SK-N-SH treated with all-trans-retinoic acid at 6 μM for 48 hours (cell line): ENCODE measurements at regions not wholly inside any gene's neighbourhood (a gene's known extent, or its start where the extent isn't known, plus 50 kb on each side); places are given as distances from the start of the nearest gene placed in this dataset.

Source experiments
- BACH2 ChIP-seq: fragments of 250-450 bp; sonication (Bioruptor Pico); IDR thresholded peaks from 2 replicates; pipeline ENCODE4 v1.9.0; 2021; ENCODE audit warnings: mild to moderate bottlenecking, borderline replicate concordance
- ESRRG ChIP-seq: fragments of 250-450 bp; sonication (Bioruptor Pico); IDR thresholded peaks from 2 replicates; pipeline ENCODE4 v1.6.1; 2021; ENCODE audit warnings: mild to moderate bottlenecking
- RARB ChIP-seq: fragments of 250-450 bp; sonication (Bioruptor Pico); IDR thresholded peaks from 2 replicates; pipeline ENCODE4 v1.8.0; 2021; ENCODE audit warnings: mild to moderate bottlenecking, moderate library complexity
- SNAI2 ChIP-seq: fragments of 250-450 bp; sonication (Bioruptor Pico); IDR thresholded peaks from 2 replicates; pipeline ENCODE4 v1.5.0; 2020; ENCODE audit warnings: mild to moderate bottlenecking, moderate library complexity
- ZC3H10 ChIP-seq: fragments of 250-450 bp; sonication (Bioruptor Pico); IDR thresholded peaks from 2 replicates; pipeline ENCODE4 v1.5.1; 2021; ENCODE audit warnings: mild to moderate bottlenecking, moderate library complexity
- ZFP30 ChIP-seq: fragments of 450-650 bp; formaldehyde crosslinking; IDR thresholded peaks from 2 replicates; pipeline ENCODE4 v1.5.0; 2022; ENCODE audit warnings: mild to moderate bottlenecking, moderate library complexity
- TF ChIP-seq, protein P1 (sequence below): fragments of 250-450 bp; sonication (Bioruptor Pico); IDR thresholded peaks from 2 replicates; pipeline ENCODE4 v1.8.0; 2020; ENCODE audit warnings: mild to moderate bottlenecking, moderate library complexity, borderline replicate concordance
- TF ChIP-seq, protein P2 (sequence below): fragments of 250-450 bp; sonication (Bioruptor Pico); IDR thresholded peaks from 2 replicates; pipeline ENCODE4 v1.5.0; 2020; ENCODE audit warnings: mild to moderate bottlenecking, moderate library complexity

DNA sequence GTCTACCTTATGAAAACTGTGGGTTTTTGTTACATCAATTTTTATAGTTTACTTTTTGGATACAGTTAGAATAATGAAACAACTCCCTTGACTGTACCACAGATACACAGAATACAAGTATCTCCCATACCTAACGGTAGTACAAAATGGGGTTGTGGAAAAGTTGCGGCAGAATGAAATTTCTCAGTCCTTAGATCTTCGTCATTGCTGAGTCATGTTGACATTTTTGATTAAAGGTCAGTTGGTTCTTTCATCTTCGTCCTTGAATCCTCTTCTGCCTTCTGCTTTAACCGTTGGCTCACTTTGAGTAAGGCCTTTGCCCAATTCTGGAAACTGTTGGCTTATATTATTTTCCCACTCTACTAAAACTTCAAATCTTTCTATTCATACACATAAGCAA lies 75.6 kb downstream of the TRIML1 start:
- TF ChIP-seq ZC3H10 (CRISPR knock-in tag) = no peak
- TF ChIP-seq ZFP30 (CRISPR knock-in tag) = no peak
- no peak for TF ChIP-seq RARB
- TF ChIP-seq, protein P1, sequence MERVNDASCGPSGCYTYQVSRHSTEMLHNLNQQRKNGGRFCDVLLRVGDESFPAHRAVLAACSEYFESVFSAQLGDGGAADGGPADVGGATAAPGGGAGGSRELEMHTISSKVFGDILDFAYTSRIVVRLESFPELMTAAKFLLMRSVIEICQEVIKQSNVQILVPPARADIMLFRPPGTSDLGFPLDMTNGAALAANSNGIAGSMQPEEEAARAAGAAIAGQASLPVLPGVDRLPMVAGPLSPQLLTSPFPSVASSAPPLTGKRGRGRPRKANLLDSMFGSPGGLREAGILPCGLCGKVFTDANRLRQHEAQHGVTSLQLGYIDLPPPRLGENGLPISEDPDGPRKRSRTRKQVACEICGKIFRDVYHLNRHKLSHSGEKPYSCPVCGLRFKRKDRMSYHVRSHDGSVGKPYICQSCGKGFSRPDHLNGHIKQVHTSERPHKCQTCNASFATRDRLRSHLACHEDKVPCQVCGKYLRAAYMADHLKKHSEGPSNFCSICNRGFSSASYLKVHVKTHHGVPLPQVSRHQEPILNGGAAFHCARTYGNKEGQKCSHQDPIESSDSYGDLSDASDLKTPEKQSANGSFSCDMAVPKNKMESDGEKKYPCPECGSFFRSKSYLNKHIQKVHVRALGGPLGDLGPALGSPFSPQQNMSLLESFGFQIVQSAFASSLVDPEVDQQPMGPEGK (CRISPR knock-in tag) = no peak
- TF ChIP-seq SNAI2 (CRISPR knock-in tag) = no peak
- TF ChIP-seq BACH2 (CRISPR knock-in tag) = no peak
- TF ChIP-seq, protein P2, sequence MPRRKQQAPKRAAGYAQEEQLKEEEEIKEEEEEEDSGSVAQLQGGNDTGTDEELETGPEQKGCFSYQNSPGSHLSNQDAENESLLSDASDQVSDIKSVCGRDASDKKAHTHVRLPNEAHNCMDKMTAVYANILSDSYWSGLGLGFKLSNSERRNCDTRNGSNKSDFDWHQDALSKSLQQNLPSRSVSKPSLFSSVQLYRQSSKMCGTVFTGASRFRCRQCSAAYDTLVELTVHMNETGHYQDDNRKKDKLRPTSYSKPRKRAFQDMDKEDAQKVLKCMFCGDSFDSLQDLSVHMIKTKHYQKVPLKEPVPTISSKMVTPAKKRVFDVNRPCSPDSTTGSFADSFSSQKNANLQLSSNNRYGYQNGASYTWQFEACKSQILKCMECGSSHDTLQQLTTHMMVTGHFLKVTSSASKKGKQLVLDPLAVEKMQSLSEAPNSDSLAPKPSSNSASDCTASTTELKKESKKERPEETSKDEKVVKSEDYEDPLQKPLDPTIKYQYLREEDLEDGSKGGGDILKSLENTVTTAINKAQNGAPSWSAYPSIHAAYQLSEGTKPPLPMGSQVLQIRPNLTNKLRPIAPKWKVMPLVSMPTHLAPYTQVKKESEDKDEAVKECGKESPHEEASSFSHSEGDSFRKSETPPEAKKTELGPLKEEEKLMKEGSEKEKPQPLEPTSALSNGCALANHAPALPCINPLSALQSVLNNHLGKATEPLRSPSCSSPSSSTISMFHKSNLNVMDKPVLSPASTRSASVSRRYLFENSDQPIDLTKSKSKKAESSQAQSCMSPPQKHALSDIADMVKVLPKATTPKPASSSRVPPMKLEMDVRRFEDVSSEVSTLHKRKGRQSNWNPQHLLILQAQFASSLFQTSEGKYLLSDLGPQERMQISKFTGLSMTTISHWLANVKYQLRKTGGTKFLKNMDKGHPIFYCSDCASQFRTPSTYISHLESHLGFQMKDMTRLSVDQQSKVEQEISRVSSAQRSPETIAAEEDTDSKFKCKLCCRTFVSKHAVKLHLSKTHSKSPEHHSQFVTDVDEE (CRISPR knock-in tag) = no peak
- TF ChIP-seq ESRRG (CRISPR knock-in tag) = no peak
